COR-L47 (cell line): ENCODE measurements at regions not wholly inside any gene's neighbourhood (a gene's known extent, or its start where the extent isn't known, plus 50 kb on each side); places are given as distances from the start of the nearest gene placed in this dataset.

Experiments used
- DNase-seq: peaks from one replicate; lab custom pipeline; 2025; lab: John Stamatoyannopoulos, UW

DNA sequence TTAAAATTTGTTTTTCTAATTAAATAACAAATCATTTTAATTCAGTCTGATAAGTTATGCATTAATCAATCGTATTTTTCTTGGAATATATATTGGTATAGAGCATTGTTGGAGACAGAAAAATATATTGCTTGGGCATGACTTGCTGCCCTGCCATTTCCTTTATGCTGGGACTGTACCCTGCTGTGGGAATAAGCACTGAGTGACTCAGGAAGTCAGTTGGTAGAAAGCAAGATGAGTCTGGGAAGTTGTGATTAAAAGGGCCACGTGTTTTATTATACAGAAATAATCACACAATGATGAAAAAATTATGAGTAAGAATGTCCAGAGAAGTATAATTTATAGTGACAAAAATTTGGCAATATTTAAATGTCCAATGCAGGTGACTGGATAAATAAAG lies 139.5 kb downstream of the KIF18A start:
- no peak for DNase-seq

DNA sequence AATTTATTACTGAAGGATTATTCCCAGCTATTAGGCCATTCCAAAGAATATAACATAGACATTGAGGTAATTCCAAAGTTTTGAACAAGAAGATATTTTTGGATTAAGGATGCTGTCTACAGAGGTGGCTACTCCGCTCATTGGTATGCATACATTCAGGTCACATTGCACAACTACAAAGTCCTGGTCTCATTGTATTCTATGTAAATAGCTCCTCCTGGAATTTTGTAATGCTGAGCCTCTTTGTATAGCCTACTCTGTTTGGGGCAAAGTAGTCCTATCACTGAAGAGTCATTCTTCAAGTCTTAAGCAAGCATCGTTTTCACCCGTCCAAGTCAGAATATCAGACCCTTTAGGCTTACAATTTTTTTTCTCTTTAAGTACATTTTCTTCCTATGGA lies 142.4 kb downstream of the KIF18A start:
- DNase-seq = no peak

DNA sequence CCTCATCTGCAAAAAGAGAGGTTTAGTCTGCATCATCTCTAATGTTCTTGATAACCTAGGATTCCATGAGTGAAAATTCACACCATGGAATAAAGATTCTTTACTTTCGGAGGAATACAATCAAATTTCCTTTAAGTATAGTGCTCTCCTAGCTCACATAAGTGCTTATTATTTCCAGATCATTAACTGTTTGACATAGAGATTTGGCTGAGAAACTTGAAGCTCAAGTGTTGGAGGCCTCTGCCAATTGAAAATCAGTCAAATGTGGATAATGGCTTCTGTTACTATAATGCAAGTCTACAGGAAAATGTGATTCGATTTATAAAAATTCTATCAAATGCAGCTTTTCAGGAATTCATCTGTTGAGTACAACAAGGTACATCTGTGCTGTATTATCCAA lies 144.6 kb downstream of the KIF18A start:
- peak; percentile 11 for DNase-seq

DNA sequence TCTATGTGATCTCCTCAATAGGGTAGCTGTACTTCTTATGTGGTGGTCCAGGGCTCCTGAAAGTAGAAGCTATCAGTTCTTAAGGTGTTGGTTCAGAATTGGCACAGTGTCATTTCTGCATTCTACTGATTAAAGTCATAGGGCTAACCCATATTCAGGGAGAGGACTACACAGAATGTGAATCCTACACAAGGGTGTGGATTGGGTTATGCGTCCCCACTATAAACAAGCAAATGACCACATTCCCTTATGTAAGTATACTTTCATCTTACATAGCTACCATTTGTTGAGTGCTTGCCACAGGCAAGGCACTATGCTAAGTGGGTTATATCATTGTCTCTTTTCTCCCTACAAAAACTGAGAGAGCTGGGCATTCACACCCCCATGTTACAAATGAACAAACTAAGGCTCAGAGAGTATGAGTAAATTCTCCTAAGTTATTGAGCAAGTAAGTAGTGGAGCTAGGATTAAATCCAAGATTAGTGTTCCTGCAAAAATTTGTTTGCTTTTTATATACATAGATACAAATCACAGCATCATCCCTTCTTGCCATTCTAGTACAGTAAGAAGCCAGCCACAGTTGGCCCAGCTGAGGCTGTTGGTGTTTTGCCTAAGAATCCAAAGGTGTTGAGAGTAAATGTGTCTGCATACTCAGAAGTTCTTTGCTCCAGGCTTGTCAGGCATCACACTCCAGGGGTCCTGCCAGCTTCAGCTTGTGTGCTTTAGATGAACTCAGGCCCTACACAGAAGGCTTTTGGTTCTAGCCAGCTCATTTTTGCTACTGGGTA lies 157.8 kb downstream of the KIF18A start:
- DNase-seq = no peak

DNA sequence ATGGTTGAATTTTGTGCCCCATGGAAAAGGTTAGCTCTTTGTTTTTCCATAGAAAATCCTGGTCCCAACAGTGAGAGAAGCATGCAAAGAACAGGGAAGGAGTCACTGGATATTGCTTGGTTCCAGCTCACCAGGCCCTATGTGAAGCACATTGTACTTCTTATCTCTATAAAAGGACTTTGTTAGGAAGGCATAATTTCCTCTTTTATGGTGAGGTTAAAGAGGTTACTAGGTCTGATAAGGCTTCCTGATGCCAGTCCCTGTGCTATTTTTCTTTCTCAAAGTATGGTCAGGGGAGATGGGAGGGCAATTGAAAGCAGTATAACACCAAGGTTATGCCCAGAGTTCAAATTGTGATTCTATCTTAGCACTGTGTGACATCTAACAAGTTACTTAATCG lies 162.6 kb downstream of the KIF18A start:
- DNase-seq = no peak

DNA sequence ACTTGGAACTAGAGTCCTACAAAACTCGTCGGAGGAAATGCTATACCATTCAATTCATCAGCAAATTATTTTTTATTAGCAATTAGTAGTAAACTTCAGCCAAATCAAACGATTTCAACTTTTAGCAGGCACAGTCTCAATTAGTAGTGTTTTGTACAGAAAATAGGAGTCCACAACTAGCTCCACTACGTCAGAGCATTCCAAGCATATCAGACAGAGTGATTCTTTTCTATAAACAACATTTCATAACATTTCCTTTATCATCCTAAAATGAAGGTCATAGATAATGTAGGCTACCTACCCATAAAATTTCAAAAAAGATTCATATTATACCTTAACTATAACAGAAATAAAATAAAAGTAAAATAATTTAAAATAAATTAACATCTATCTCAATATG lies 169.9 kb downstream of the KIF18A start:
- DNase-seq = no peak

DNA sequence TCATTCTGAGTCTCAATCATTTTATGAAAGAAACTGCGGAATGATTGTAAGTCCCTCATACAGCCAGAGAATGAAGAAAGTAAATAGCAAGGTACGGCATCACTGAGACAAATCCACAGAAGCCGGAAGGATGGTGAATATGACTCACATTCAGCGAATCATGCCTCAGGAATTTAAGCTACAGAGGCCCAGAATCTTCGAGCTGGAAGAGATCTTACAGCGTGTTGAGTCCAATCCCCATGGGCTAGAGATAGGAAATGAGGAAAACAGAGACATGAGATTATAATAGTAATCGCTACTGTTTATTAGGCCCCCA lies 173.2 kb downstream of the KIF18A start:
- no peak for DNase-seq

DNA sequence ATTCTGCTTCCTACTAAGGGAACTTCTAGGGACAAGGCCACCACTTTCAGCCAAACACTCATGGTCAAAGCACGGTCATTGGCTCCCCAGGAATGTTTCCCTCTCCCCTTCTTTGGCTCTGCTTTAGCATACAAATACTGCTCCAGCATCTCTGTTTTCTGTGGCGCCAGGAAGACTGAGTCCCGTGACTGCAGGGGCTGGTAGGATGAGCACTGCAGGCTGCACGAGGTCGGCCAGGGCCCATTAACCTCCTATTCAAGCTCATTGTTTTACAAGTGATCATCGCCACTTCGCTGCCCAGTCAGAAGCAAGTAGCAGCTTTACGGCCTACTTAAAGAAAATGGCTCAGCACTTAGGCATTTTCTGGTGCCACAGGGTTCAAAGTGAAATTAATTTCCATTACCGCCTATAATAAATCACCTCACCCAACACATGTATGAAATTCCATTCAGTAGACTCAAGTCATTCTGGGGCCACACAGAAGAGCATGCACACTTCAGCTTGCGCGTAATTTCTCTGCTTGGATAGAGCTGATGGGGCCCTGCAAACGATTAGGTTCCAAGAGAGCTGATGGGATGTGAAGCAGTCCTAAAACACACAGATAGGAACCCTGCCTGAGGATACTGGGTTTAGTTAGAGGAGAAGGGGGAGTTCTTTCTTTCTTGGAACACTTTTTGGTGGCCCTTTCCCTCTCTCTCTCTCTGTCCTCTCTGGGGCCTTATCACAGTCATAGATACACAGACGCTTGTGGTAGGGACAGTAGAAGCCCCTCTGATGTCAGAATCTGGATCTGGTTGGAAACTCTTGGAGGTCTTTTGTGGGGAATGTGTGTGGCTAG lies 173.7 kb downstream of the KIF18A start:
- no peak for DNase-seq

DNA sequence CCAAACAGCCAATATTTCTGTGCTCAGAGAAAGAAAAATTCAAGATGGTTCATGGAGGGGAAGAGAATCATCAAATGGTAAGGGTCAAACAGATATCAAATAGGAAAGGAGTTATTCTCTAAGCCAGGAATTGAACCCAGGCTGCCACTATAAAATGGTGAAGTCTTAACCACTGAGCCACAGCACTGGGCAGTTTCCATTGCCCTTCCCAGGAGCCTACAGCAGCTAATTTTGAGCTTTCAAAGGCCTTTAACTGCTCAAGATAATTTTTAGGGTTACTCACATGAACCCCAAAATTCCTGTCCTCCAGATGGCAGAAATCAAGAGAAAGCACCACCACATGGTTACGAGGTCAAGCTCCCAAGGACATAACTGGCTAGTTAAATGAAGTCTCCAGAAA lies 176.2 kb downstream of the KIF18A start:
- DNase-seq = no peak

DNA sequence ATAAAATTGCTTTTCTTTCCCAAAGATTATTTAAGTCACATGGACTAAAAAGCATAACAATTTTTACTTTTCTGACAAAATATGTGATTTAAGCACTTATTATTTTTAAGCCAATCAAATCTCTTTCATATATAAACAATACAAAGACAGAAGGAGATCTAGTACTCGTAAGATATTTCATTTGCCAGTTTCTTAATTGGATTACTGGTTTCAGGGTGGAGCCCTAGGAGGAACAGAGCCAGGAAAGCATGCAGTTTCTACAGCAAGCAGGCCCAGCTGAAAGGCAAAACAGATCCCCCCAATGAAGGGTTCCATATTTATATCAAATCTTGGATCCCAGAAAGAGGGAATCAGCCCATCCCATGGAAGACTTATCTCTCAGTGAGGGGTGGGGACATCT lies 177.0 kb downstream of the KIF18A start:
- no peak for DNase-seq

DNA sequence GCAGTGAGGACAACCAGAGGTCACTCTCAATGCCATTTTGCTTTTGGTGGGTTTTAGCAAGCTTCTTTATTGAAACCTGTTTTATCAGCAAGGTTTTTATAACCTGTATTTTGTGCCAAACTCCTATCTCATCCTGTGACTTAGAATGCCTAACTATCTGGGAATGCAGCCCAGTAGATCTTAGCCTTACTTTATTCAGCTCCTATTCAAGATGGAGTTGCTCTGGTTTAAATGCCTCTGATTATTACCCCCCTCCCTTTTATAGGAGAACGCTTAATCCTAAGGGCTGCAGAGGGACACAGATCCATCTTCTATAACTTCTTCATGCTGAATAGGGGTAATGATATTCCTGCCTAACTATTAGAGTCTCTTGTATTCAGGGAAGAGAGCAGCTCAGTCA lies 179.1 kb downstream of the KIF18A start:
- DNase-seq = no peak

DNA sequence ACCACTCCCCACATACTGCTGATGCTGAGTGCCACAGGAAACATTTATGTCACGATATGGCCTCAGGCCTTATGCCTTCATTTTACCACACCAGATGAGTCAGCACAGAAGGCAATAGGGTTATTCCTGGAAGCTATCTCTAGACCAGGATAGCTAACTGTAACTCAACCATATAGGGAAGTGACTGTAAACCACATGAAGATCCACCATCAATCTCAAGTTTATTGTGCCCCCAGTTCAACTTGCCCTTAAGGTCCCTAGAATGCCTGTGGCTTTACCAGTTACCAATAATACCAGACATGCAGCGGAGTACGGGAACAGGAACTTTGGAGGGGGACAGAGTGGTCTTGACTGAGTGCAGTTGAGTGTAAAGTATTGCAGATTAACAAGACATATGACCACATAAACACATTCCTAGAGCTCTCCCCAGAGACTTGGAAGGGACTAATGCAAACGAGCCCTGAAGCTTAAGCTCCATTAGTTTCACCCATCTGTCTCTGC lies 180.9 kb downstream of the KIF18A start:
- DNase-seq = no peak

DNA sequence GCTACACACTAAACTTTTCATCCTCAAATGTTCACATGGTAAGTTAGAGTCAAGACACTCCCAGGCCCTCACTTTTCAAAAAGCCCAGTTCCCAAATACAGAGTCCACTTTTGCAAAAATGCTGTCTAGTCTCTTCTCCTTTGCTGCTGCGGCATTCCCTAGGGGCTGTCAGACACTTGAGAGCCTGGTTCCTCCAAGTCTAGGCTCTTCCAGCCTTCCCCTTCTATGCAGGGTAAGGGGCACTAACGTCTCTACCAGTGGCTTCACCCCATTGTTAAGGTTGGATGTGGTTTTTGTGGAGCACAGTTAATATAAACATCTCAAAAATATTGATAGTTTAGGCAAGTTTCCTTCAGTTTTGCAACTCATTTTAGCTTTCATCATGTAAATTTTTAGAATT lies 181.5 kb downstream of the KIF18A start:
- no peak for DNase-seq

DNA sequence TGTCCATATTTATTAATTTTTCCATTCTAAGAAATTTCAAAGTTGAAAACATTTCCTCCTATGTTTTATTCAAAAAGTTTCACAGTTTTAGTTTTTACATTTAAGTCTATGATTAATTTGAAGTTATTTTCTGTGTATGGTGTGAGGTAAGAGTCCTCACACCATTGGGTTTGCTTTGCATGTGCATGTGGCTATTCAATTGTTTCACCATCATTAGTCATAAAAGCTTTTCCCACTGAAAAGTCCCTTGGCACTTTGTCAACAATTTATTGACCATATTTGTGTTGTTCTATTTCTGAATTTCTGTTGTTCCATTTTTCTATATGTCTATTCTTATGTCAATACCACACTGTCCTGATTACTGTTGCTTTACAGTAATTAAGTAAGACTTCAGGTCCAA lies 186.5 kb downstream of the KIF18A start:
- no peak for DNase-seq

DNA sequence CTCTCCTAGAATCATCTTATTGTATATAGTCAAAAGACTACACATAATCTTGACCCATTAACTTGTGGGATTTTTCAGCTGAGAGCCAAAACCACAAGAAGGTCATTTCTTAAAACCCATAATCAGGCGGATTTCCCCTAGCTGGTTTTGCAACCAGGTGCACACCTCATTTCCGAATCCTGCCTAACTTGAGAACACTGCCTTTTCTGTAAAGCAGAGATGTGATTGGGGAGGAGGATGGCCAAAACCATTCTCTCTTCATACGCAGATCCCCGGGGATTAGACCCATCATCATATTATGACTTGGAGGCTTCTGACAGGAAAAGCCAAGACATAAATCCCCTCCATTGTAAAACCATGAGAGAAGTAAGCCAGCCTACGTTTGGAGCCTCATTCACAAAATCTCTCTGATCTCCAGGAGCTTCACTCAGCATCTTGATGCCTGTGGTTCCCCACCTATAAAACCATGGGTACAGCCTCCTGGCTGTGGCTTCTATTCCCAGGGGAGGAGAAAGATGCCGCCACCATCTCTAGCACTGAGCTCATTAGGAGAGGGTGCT lies 191.3 kb downstream of the KIF18A start:
- DNase-seq = no peak

DNA sequence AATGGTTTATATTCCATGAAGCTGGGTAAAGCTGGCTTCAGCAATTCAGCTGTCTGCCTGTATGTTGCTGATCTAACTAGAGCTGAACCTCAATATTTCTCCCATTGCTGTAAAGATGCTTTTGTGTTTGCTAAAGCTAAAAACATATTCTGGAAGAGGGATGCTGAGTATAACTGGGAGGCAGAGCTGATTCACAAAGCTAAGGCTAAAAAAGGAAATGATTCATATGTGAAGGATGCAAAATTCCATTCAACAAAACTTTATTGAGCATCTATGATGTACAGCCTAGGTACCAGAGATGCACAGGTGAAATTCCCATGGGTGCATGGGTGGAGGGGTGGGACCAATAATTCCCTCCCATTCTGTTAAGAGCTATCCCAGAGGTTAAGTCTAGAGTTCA lies 193.9 kb downstream of the KIF18A start:
- no peak for DNase-seq

DNA sequence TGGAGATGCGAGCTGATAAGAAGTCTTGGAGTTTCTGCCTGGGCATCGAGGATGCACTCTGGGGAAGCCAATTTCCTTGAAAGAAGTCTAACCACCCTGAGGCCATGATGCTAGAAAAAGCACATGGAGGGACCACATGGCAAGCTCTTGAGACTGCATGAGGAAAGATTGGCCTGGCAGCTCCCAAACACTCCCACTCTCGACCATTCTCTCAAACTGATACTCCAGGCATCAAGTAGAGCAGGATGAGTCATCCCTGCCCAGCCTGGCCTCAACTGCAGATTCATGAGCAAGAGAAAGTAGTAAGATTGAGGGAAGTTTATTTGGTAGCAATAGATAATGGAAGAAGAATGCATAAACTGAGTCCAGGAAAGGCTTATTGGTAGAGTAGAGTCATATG lies 194.3 kb downstream of the KIF18A start:
- DNase-seq = no peak

DNA sequence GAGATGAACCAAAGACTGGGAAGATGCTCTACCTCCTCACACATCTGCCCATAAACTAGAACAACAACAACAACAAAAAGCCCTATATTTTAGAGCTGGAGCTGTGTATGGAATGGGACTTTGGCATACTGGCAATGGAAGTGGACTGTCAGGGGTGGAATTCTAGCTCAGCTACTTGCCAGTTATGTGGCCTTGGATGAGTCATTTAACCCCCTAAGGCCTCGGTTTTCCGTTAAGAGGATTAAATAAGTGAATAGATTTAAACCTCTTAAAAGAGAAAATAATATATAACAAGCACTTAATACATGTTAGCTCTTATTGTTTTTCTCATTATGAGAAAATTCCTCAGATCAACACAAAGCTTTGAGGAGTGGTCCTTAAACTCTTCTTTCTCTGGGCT lies 195.0 kb downstream of the KIF18A start:
- DNase-seq = no peak

DNA sequence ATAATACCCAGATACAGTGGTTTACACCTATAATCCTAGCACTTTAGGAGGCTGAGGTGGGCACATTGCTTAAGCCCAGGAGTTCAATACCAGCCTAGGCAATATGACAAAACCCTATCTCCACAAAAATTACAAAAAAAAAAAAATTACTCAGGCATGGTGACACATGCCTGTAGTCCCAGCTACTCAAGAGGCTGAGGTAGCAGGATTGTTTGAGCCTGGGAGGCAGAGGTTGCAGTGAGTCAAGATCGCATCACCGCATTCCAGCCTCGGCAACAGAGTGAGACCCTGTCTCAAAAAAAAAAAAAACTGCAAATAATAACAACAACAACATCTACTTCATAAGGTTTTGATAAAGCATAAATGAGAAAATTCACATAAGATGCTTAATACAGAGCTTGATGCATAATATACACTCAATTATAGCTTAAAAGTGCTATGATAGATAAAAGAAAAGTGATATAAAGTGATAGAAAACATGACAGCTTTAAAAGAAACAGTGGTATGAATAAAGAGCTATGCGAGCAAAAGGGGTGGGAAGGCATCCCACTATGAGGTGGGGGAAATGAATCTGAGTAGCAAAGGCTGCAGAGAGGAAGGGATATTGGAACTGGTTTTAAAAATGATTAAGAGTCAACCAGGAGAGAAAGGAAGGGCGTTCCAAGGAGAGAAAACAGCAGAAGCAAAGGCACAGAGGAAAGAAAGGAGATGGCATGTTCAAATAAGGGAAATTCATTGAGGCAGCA lies 197.6 kb downstream of the KIF18A start:
- DNase-seq = no peak

DNA sequence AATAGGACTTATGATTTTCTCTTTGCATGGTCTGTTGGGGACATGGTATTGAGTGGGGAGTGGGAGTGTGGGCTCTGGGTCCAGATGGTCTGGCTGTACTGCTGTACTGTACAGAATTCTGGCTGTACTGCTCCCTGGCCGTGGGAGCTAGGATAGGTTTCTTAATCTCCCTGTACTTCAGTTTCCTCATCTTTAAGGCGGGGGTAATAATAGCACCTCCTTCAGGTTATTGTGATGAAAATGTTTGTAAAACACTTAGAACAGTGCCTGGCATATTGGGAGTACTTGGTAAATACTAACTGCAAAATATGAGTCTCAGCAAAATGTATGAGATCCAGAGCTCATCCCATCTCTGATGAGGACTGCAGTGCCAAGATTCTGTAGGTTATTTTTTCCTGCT lies 198.6 kb downstream of the KIF18A start:
- DNase-seq = no peak

DNA sequence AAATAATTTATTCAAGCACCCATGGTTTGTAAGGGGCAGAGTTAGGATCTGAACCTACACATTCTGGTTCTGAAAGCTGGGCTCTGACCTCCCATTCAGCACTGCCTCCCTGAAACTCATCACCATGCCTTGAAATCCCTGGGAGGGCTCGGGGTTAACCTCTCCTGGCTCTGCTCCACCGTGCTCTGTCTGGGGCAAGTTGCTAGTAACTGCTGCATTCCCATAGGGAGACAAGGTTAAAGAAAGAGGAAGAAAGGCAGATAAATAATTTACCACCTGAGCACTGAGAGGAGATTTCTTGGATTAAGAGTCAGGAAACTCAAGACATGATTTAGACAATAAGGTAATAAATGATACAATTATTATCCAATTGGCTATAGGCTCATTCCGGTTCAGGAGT lies 199.3 kb downstream of the KIF18A start:
- no peak for DNase-seq

DNA sequence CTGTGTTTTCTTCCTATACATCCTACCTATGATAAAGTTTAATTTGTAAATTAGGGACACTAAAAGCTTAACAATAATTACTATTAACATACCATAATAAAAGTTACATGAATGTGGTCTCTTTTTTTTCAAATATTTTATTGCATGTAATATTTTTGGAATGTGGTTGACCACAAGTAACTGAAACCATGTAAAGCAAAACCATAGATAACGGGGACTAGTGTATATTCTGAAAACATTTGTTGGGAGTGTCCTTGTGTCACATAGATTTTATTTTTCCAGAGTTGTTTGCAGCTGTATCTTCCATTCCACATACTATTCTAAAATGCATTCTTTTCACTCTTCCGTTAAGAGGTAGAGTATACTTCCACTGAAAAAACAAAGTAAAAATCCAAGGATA lies 200.4 kb downstream of the KIF18A start:
- no peak for DNase-seq

DNA sequence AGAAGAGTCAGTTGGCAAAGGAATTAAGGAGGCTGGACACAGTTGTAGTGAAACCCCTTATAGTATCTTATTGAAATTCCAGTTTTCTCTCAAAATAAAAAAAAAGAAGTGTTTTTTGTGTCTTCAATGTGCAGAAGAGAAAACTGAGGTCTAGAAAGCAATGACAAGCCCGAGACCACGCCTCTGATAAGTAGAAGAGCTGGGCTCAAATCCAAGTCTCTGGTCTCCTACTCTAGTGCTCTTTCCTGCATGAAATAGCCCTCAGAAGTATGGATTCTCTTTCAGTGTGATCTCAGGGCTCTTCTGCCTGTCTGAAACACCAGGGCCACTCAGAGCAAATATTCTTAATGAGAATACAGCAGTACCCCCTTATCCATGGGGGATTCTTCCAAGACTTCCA lies 200.9 kb downstream of the KIF18A start:
- no peak for DNase-seq
